ENCODE measurements at regions not wholly inside any gene's neighbourhood (a gene's known extent, or its start where the extent isn't known, plus 50 kb on each side); places are given as distances from the start of the nearest gene placed in this dataset.

DNA sequence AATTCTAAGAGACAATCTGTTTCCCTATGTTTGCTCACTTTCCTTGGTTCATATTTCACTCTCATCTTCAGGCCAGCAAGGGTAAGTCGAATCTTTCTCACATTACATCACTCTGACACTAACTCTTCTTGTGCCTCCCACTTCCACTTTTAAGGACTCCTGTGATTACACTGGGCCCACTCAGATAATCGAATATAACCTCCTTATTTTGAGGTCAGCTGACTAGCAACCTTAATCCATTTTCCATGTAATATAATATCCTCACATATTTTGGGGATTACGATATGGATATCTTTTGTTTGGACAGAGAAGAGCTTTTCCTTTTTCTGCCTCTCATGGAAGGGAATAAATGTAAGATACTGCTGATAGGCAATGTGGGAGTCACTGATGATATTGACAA lies 2015.7 kb upstream of the LRRTM1 start:
- Histone ChIP-seq H3K27ac (no peak overlapping the region), H3K4me1 (no peaks in the 10 kb centered on the region), H3K4me3 (no peak overlapping the region), H3K27me3 (no peaks in the 10 kb centered on the region), H3K36me3 (no peaks in the 10 kb centered on the region), H3K9me3 (no peaks in the 10 kb centered on the region)
- TF ChIP-seq POLR2A (IDR thresholded peaks at IDR 0.05): no peak
- no peak for TF ChIP-seq POLR2AphosphoS5 (IDR thresholded peaks at IDR 0.05)
- DNase-seq (ENCODE audit: low spot score in 2 of 2): no peak
- intact Hi-C loops (cut with DNase I; ENCODE audit: low total_unique reads): no loop called here

DNA sequence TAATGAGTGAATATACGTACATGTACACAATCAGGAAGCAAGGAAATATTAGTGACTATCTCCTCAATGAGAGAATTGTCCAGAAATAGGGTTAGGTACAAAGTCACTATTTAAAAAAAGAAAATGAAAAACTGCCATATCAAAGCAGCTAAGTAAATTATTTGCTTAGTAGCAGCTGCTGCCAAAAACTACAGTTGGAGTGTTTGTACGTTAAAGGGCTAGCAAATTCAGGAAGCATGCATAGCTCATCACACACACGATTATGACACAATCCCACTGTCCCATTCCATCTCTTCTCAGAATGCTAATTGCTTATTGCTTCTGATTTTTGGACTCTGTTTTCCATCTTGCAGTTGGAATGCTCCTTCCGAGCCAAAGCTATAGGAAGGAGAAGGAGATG lies 2012.5 kb upstream of the LRRTM1 start:
- intact Hi-C loops (cut with DNase I; ENCODE audit: low total_unique reads): no loop called here
- H3K27ac ChIP-seq: no peak overlapping the region
- H3K9me3 ChIP-seq: no peaks in the 10 kb centered on the region
- H3K27me3 ChIP-seq: no peaks in the 10 kb centered on the region
- no peak for DNase-seq (ENCODE audit: low spot score in 2 of 2)
- H3K36me3 ChIP-seq: no peaks in the 10 kb centered on the region
- H3K4me3 ChIP-seq: no peak overlapping the region
- H3K4me1 ChIP-seq: no peaks in the 10 kb centered on the region
- TF ChIP-seq POLR2A (IDR thresholded peaks at IDR 0.05) (no peak), POLR2AphosphoS5 (IDR thresholded peaks at IDR 0.05) (no peak), CTCF (IDR thresholded peaks at IDR 0.05) (no peak)

DNA sequence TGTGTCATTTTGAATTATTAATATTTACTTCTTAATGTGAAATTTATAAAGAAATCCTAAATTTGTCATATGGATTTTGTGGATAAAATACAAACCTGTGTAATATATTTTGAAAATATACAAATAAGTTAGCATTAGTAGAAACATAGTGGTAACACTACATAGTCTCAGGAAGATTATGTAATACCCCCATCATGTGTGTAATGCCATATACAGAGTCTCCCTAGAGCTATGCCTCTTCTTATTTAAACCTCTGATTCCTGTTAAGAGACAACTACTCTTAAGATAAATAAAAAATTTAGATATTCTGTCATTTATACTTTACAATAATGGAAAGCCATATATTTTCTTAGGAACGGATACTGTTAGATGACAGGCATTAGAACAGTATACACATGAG lies 2012.0 kb upstream of the LRRTM1 start:
- Histone ChIP-seq H3K9me3 (no peaks in the 10 kb centered on the region), H3K4me1 (no peaks in the 10 kb centered on the region), H3K27me3 (no peaks in the 10 kb centered on the region), H3K4me3 (no peak overlapping the region), H3K36me3 (no peaks in the 10 kb centered on the region), H3K27ac (no peak overlapping the region)
- TF ChIP-seq POLR2A (IDR thresholded peaks at IDR 0.05): no peak
- TF ChIP-seq POLR2AphosphoS5 (IDR thresholded peaks at IDR 0.05): no peak
- TF ChIP-seq CTCF (IDR thresholded peaks at IDR 0.05): no peak
- no peak for DNase-seq (ENCODE audit: low spot score in 2 of 2)
- intact Hi-C loops (cut with DNase I; ENCODE audit: low total_unique reads): no loop called here

DNA sequence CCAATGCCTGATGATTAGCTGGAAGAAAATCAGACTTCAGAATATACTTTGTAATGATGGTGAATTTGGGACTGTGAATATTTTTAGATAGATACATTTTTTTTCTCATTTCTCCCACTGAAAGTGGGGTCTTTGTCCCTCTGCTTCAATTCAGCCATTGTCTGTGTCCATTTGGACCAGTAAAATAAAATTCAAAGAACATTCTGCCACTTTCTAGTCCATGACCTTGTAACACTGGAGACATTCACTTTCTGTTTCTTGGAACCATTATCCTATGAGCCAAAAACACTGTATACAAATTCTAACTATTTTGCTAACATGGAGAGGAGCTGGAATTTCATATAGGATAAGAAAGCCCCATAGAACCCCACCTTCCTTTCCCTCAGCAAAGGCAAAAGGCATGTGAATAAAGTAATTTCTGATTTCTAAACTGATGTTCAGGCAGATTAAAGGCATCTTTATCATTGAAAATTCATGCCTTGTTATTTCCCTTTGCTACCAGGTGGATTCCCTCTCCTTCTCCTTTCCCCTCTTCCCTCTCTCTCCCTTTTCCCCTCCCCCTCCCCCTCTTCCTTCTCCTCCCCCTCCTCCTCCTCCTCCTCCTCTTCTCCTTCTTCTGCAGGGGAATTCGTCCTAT lies 2010.4 kb upstream of the LRRTM1 start:
- H3K27me3 ChIP-seq: no peaks in the 10 kb centered on the region
- no peak overlapping the region for H3K27ac ChIP-seq
- no peak for TF ChIP-seq POLR2A (IDR thresholded peaks at IDR 0.05)
- no peak for TF ChIP-seq POLR2AphosphoS5 (IDR thresholded peaks at IDR 0.05)
- TF ChIP-seq CTCF (IDR thresholded peaks at IDR 0.05): no peak
- H3K9me3 ChIP-seq: no peaks in the 10 kb centered on the region
- intact Hi-C loops (cut with DNase I; ENCODE audit: low total_unique reads): no loop called here
- no peaks in the 10 kb centered on the region for H3K4me1 ChIP-seq
- no peak for DNase-seq (ENCODE audit: low spot score in 2 of 2)
- no peak overlapping the region for H3K4me3 ChIP-seq
- no peaks in the 10 kb centered on the region for H3K36me3 ChIP-seq

DNA sequence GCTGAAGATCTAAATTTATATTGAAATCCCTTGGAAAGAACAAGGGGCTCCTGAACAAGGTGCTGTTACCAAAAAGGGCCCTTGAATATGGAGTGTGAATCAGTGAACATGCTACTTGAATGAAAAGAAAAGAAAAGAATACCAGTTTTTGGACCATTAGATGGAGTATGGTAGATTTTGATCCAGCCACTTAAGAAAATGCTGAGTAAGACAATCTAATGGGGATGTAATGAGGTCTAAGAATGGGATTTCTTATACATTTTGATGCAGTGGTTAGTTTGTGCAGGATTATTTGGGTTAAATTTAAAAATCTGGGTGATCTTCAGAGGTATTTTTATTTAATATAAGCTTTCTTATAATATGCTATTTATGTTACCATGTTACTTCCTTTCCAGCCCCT lies 2003.0 kb upstream of the LRRTM1 start:
- no peaks in the 10 kb centered on the region for H3K36me3 ChIP-seq
- TF ChIP-seq POLR2AphosphoS5 (IDR thresholded peaks at IDR 0.05) (no peak), CTCF (IDR thresholded peaks at IDR 0.05) (no peak), POLR2A (IDR thresholded peaks at IDR 0.05) (no peak)
- no peak overlapping the region for H3K4me3 ChIP-seq
- H3K9me3 ChIP-seq: no peaks in the 10 kb centered on the region
- H3K4me1 ChIP-seq: no peaks in the 10 kb centered on the region
- intact Hi-C loops (cut with DNase I; ENCODE audit: low total_unique reads): no loop called here
- H3K27ac ChIP-seq: no peak overlapping the region
- no peaks in the 10 kb centered on the region for H3K27me3 ChIP-seq
- DNase-seq (ENCODE audit: low spot score in 2 of 2): no peak

- DNase-seq (ENCODE audit: low spot score in 2 of 2): no peak
- no peaks in the 10 kb centered on the region for H3K4me1 ChIP-seq
- no peak overlapping the region for H3K4me3 ChIP-seq
- no peaks in the 10 kb centered on the region for H3K36me3 ChIP-seq
- intact Hi-C loops (cut with DNase I; ENCODE audit: low total_unique reads): no loop called here
- H3K9me3 ChIP-seq: peaks cover 6 to 12% of the 10 kb centered on the region in 2 donors
- no peak overlapping the region for H3K27ac ChIP-seq
- no peak for TF ChIP-seq POLR2A (IDR thresholded peaks at IDR 0.05)
- TF ChIP-seq POLR2AphosphoS5 (IDR thresholded peaks at IDR 0.05): no peak
- no peak for TF ChIP-seq CTCF (IDR thresholded peaks at IDR 0.05)
- H3K27me3 ChIP-seq: no peaks in the 10 kb centered on the region
These were observed 1997.0 kb upstream of the LRRTM1 start for GRCh38 chr2:82301506-82301905.

Data from breast epithelium (tissue), 4 donors.